LHCN-M2 (cell line): ENCODE measurements at regions not wholly inside any gene's neighbourhood (a gene's known extent, or its start where the extent isn't known, plus 50 kb on each side); places are given as distances from the start of the nearest gene placed in this dataset.
"Not testable (repeated sequence)": the region's sequence is repeated elsewhere in the genome, so short reads cannot be mapped to it uniquely, and the experiment has no call there.

ENCODE experiments used
- DNase-seq: peaks from one replicate; pipeline ENCODE4 v3.0.0-alpha.2; 2012; ENCODE audit warnings: low read depth

- no peak for DNase-seq
These were observed 53.5 kb downstream of the FOXD2 start for GRCh38 chr1:47491341-47491753.

GRCh38 chr1:47495176-47495713, 57.4 kb downstream of the FOXD2 start:
- DNase-seq, result no peak

- DNase-seq, result no peak
These were observed 60.7 kb downstream of the FOXD2 start for GRCh38 chr1:47498551-47498950.

- no peak for DNase-seq
These were observed 63.2 kb downstream of the FOXD2 start for GRCh38 chr1:47501069-47501468.

GRCh38 chr1:47502746-47503370, 65.0 kb downstream of the FOXD2 start:
- DNase-seq, result no peak

- not testable (repeated sequence) for DNase-seq
These were observed 67.0 kb downstream of the FOXD2 start for GRCh38 chr1:47504840-47505239.

- no peak for DNase-seq
These were observed 67.4 kb downstream of the FOXD2 start for GRCh38 chr1:47505267-47505666.

- no peak for DNase-seq
These were observed 68.2 kb downstream of the FOXD2 start for GRCh38 chr1:47506053-47506452.

GRCh38 chr1:47507144-47507543, 69.3 kb downstream of the FOXD2 start:
- no peak for DNase-seq

GRCh38 chr1:47507881-47508701, 70.2 kb downstream of the FOXD2 start:
- no peak for DNase-seq

- DNase-seq, result no peak
These were observed 71.0 kb downstream of the FOXD2 start for GRCh38 chr1:47508702-47509431.

GRCh38 chr1:47510282-47510811, 72.5 kb downstream of the FOXD2 start:
- no peak for DNase-seq

GRCh38 chr1:47511825-47512224, 74.0 kb downstream of the FOXD2 start:
- no peak for DNase-seq

- no peak for DNase-seq
These were observed 75.5 kb downstream of the FOXD2 start for GRCh38 chr1:47513393-47513792.

- no peak for DNase-seq
These were observed 76.4 kb downstream of the FOXD2 start for GRCh38 chr1:47514229-47514628.

- DNase-seq, result no peak
These were observed 77.4 kb downstream of the FOXD2 start for GRCh38 chr1:47515164-47515789.

GRCh38 chr1:47517946-47518345, 80.1 kb downstream of the FOXD2 start:
- no peak for DNase-seq

GRCh38 chr1:47519491-47519890, 81.6 kb downstream of the FOXD2 start:
- DNase-seq, result no peak

GRCh38 chr1:47519971-47520370, 82.1 kb downstream of the FOXD2 start:
- no peak for DNase-seq

GRCh38 chr1:47521034-47521881, 83.4 kb downstream of the FOXD2 start:
- DNase-seq, result no peak
